SK-N-MC (cell line): ENCODE measurements at regions not wholly inside any gene's neighbourhood (a gene's known extent, or its start where the extent isn't known, plus 50 kb on each side); places are given as distances from the start of the nearest gene placed in this dataset.

Experiments used
- EZH2 ChIP-seq: fragments of 200-600 bp; sonication (generic); IDR thresholded peaks from one replicate; pipeline ENCODE4 v1.6.1; 2017; ENCODE audit warnings: antibody characterized with exemption
- FOXP2 ChIP-seq: optimal IDR thresholded peaks from 2 replicates; pipeline ENCODE3; 2011; ENCODE audit warnings: mild to moderate bottlenecking, moderate library complexity; ENCODE audit not compliant: insufficient read depth; ENCODE audit errors: extremely low read length, control extremely low read depth
- POLR2AphosphoS5 ChIP-seq: IDR thresholded peaks from 2 replicates; pipeline ENCODE4 v1.6.1; 2012; ENCODE audit warnings: mild to moderate bottlenecking, low read depth, low read length, borderline replicate concordance

- TF ChIP-seq POLR2AphosphoS5 = no peak
- TF ChIP-seq EZH2 = no peak
- TF ChIP-seq FOXP2 = no peak
Observed at GRCh38 chr2:18988631-18989232, 369.7 kb downstream of the OSR1 start.
